ENCODE measurements at regions not wholly inside any gene's neighbourhood (a gene's known extent, or its start where the extent isn't known, plus 50 kb on each side); places are given as distances from the start of the nearest gene placed in this dataset.

- DNase-seq (ENCODE audit: low read depth): no peak
Observed at GRCh38 chr2:241983571-241984270, 114.2 kb downstream of the RTP5 start.

GRCh38 chr2:241984271-241984655 is 114.7 kb downstream of the RTP5 start:
- no peak for DNase-seq (ENCODE audit: low read depth)

GRCh38 chr2:241984658-241985057 is 115.1 kb downstream of the RTP5 start:
- no peak for DNase-seq (ENCODE audit: low read depth)

GRCh38 chr2:241985161-241985985 is 115.8 kb downstream of the RTP5 start:
- peak; percentile 68 for DNase-seq (ENCODE audit: low read depth)

- DNase-seq (ENCODE audit: low read depth): no peak
Observed at GRCh38 chr2:241985986-241986329, 116.4 kb downstream of the RTP5 start.

GRCh38 chr2:241986836-241987641 is 117.5 kb downstream of the RTP5 start:
- DNase-seq (ENCODE audit: low read depth): no peak

GRCh38 chr2:241987726-241988125 is 118.2 kb downstream of the RTP5 start:
- no peak for DNase-seq (ENCODE audit: low read depth)

GRCh38 chr2:241988146-241988545 is 118.6 kb downstream of the RTP5 start:
- no peak for DNase-seq (ENCODE audit: low read depth)

GRCh38 chr2:241989074-241989473 is 119.5 kb downstream of the RTP5 start:
- no peak for DNase-seq (ENCODE audit: low read depth)

- DNase-seq (ENCODE audit: low read depth): no peak
Observed at GRCh38 chr2:241990466-241990865, 120.9 kb downstream of the RTP5 start.

- no peak for DNase-seq (ENCODE audit: low read depth)
Observed at GRCh38 chr2:241991299-241991698, 121.8 kb downstream of the RTP5 start.

- DNase-seq (ENCODE audit: low read depth): no peak
Observed at GRCh38 chr2:241992753-241993152, 123.2 kb downstream of the RTP5 start.

GRCh38 chr2:241993386-241994005 is 124.0 kb downstream of the RTP5 start:
- no peak for DNase-seq (ENCODE audit: low read depth)

- DNase-seq (ENCODE audit: low read depth): no peak
Observed at GRCh38 chr2:241994086-241994485, 124.6 kb downstream of the RTP5 start.

- no peak for DNase-seq (ENCODE audit: low read depth)
Observed at GRCh38 chr2:241994556-241995213, 125.2 kb downstream of the RTP5 start.

- no peak for DNase-seq (ENCODE audit: low read depth)
Observed at GRCh38 chr2:241996100-241996499, 126.6 kb downstream of the RTP5 start.

GRCh38 chr2:241997017-241997416 is 127.5 kb downstream of the RTP5 start:
- DNase-seq (ENCODE audit: low read depth): no peak

GRCh38 chr2:241999184-241999583 is 129.7 kb downstream of the RTP5 start:
- no peak for DNase-seq (ENCODE audit: low read depth)

GRCh38 chr2:242001853-242002252 is 132.3 kb downstream of the RTP5 start:
- no peak for DNase-seq (ENCODE audit: low read depth)

- DNase-seq (ENCODE audit: low read depth): peak; percentile 13
Observed at GRCh38 chr2:242002944-242003343, 133.4 kb downstream of the RTP5 start.

- no peak for DNase-seq (ENCODE audit: low read depth)
Observed at GRCh38 chr2:242004223-242004901, 134.8 kb downstream of the RTP5 start.

All from stimulated activated CD4-positive, alpha-beta T cell treated with anti-CD3 and anti-CD28 coated beads, Interleukin-2, amount 100 ng/mL, for 4 hours (primary cell).